GM21367 (cell line): ENCODE measurements at regions not wholly inside any gene's neighbourhood (a gene's known extent, or its start where the extent isn't known, plus 50 kb on each side); places are given as distances from the start of the nearest gene placed in this dataset.

Source experiments
- ATAC-seq: cut with Tn5 transposase; IDR thresholded peaks from one replicate; pipeline ENCODE4 v1.9.1; 2021; ENCODE audit not compliant: unreplicated experiment

DNA sequence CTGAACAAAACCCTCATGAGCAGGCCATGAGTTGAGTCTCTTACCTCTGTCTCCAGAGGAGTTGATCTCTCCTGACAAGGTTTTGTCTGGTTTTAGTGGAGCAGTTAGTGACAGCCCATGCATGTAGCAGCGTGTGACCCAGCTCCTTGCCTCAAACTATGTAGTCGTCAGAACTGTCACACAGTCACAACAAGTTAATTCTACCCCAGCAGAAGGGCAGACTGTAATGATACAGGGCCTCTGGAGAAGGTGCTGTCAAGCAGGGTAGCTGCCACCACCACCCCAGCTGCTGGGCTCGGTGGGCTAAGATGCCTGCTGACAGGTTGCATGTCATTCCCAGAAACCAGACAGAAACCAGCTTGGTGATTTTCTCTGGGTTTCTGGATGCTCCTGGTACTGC lies 194.5 kb downstream of the PSAT1 start:
- no peak for ATAC-seq

DNA sequence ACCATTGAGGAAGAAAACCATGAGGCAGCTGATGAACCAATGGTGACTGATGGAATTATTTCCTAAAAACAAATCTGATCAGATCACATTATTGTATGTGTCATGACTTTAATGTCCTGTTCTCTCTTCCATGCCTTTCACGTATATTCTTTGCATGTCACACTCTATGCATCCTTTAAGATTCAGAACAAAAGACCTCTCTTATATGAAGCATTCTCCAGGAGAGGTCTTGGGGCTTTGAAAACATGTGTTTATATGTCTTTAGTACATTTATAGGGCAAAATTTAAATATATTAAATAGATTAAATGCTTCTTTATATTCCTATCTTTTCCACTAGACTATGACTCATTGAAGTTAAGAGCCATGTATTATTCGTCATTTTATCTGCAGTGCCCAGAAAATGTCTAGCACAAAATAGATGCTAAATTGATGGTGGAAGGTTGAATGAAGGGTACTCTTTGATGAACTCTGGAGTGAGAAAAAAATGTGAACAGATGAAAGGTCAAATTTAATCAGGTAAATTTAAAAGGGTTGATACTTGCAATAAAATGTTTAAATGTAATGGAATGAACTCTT lies 196.3 kb downstream of the PSAT1 start:
- no peak for ATAC-seq

DNA sequence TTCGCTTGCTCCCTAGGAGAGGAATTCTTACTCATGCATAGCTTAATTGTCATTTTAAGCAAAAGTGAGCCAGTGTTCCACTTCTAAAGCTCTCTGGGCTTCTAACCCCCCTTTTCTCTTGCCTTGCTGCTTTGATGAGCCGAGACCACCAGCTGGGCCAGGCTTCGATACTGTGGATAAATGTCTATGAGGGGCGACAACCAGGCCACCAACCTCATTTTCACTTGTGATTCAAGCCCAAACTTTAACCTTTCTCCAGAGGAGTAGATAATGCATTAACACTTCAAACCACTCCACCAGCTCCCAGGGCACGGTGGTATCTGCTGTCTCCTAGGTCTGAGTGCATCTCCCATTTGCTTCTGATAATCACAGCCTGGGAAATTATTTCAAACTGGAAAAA lies 205.6 kb downstream of the PSAT1 start:
- no peak for ATAC-seq

DNA sequence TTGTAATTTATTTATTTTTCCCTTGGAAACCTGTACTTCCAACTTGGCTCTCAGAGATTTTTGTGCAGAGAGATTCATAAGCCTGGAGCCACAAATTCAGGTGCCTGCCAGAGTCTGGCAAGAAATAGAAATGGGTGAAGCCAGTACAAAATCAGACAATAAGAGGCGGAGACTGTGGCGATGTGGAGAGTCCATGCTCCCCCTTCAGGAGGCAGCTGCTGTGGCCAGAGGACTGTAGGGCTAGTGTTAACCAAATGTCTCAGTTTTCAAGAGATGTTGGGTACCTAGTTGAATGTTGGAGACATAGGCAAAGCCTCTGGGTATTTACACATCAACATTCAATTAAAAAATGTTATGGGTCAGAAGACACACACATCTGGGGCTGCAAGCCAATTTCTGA lies 208.6 kb downstream of the PSAT1 start:
- no peak for ATAC-seq

GRCh38 chr9:78507037-78507436 lies 210.1 kb downstream of the PSAT1 start:
- ATAC-seq = no peak

DNA sequence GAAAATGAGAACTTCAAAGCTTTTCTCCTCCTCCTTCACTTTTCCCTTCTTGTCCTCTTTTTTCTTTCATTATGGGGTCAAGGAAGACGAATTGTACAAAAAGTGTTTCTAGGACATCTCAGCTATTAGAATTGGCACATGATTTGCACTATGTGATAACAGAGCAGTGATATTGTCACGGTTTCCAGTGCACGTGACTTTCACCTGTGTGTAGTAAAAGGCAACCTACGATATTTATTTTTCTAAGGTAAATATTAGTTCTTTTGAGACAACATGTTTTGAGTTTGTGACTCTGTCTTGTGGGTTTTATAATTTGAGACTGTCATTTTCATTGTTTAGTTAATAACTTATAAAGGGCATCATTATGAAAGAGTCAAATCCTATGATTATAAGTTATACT lies 213.1 kb downstream of the PSAT1 start:
- ATAC-seq = no peak

DNA sequence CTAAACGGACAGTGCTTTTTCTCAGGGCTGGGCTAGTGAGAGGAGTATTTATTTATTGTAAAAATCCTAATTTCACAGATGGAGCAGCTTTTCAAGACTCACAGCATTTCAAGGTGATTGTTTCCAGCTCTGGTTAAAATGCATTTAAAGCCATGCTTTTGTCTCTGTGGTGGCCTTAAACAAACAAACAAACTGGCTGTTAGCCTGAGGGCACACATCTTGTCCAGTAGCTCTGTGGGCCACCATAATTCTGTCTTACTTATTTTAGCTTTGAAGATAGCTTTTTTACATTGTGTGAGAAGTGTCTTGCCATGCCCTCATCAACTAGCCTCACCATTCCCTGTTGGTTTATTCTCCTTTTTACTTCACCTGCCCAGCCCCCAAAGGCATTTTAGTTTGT lies 218.2 kb downstream of the PSAT1 start:
- no peak for ATAC-seq

DNA sequence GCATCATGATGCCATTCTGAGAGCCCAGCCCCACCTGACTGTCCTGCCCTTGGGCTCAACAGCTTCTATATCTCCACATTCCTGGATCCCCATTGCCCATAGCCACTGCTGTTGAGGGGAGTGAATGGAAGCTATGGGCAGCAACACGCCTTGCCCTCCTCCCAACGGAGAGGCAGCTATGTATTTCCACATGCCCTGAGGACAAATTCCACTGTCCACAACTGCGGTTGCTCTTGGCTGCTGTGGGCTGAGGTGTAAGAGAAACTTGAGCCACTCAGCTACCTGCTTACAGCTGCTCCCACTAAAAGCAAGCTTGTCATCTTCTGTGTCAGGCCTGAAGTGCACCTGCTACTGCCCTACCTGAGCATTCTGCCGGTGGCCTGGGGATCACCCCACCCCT lies 222.9 kb downstream of the PSAT1 start:
- ATAC-seq = no peak

DNA sequence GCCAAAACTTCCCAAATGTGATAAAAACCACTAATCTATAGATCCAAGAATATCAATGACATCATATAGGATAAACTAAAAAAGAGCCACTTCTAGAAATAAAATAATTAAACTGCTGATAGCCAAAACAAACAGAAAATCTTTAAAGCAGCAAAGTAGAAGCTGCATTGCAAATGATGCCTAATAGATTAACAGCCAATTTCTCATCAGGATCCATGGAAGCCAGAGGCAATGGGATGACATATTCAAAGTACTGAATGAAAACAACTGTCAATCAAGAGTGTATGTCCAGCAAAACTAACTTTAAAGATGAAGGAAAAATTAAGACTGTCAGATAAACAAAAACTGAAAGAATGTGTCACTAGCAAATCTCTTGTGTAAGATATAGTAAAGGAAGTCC lies 224.8 kb downstream of the PSAT1 start:
- ATAC-seq = no peak

DNA sequence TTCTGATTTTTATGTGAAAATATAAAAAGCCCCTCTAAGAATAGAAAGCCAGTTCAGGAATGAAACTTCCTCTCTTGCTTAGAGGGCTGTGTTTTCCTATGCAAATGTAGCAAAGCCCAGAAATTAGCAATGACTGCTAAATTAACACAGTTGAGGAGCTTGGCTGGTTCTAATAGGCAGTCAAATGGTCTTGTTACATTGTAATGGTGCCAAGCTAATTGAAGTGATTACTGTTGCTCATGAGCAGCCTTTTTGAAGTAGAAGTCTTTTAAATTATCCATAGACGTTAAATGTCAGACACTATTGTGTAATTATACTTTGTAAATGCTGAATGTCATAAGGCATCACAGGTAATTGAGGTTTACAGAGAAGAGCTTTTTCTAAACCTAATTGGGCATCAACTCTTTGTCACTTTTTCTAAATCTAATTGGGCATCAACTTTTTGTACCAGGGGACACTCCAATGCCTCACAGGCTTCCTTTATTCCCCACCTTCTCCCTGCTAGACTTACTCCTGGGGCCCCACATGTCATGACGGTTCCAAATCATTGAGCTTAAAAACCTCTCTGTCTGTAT lies 229.1 kb downstream of the PSAT1 start:
- ATAC-seq = no peak

DNA sequence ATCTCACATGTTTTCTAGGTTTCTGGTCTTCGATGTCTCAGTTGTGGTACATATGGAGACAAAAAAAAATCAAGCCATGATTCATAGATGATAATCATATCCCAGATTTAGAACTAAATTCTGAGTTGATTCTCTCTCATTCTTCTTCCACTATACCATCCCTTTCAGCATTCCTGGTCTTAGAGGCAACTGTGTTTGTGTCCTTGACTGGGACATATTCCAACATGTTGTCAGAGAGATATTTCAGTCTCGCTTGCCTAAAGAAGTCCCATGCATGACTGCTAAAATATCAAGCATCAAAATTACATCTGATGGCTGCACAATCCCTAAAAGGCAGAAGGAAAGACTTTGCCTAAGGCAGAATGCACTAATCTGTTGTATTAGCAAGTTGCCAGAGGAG lies 236.6 kb downstream of the PSAT1 start:
- ATAC-seq = no peak

GRCh38 chr9:78539188-78539587 lies 242.3 kb downstream of the PSAT1 start:
- ATAC-seq = no peak

GRCh38 chr9:78539904-78540303 lies 243.0 kb downstream of the PSAT1 start:
- ATAC-seq = no peak

DNA sequence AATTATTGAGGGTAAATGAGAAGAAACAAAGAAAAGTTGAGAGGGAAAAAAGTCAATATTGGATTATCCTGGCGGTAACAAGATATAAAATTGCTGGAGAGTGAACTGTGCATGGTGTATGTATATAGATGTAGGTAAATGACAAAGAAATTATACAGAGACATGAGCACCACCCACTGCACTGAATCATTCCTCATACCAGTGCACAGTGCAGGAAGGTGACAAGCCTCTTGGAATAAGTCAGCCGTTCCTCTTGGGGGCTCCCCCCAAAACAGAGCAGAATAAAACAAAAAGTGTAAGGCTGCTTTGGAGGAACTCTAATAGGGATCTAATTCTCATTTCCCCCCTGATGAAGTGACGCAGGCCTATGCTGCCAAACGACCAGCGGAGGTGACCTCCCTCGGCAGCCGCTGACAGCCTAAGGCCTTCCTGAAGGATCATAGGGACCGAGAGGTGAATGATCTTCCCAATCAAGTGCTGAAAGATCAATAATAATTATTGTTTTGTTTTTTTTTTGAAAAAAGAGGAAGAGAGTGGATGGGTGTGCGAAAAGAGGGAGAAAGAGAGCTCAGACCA lies 245.0 kb downstream of the PSAT1 start:
- ATAC-seq = no peak

DNA sequence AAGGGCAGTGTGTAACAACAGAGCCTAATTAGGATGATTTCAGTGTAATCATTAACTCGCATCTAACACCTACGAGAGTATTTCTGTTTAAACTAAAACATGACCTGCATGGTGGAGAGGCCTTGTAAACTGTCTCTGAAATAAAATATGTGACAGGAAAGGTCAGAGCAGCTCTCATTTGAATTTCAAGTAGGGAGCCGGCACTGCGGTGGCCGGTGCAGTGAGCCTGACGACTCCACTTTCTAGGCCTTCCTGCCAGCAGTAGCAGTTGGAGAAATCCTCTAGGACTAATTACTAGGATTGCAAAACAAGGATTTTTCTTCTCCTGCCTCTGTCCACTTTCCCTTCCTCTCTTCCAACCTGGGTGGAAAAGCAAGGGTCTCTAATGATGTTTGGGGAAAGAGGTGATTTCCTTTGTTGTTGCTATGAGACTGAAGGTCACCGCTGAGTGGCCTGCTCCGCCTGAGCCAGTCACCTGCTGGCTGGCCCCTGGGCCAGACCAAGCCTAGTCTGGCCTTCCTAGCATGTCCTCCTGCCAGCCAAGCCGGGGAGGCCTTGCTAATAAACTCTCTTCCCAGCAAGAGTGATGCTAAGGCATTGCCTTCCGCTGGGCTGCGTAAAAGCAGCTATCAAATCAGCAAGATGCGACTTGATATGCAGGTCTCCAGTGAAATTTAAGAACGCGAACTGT lies 245.7 kb downstream of the PSAT1 start:
- no peak for ATAC-seq

GRCh38 chr9:78543353-78543752 lies 246.4 kb downstream of the PSAT1 start:
- ATAC-seq = no peak

DNA sequence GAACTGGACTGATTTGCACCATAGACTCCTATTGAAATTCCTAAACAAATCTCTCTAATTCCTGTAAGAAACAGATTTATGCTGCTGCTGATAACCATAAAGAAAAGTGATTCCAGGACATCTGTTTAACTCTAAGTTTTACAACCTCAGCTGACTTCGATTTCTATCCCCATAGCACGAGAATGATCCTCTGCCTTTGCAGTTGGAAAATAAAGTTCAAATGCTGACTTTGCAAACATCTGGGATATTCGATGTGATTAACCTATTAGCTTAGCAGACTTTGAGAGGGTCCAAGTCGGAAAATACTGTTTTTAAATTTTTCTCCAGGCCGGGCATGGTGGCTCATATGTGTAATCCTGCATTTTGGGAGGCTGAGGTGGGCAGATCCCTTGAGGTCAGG lies 247.3 kb downstream of the PSAT1 start:
- no peak for ATAC-seq

DNA sequence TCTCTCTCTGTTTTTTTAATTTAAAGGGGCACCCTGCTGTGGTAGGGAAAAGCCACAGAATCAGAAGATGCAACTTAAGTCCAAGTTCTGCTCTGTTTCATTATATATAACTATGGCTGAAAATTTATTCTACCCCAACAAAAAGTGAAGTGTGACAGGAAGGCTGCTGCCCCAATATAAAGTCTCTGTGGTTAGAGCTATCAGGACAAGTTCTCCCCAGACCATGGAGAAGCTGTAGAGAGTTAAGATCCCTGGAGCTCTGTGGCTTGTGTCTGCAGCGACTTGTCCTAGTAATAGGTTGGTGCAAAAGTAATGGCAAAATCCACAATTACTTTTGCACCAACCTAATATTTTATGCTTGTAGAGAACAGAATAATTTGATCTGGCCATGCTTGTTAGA lies 250.9 kb downstream of the PSAT1 start:
- ATAC-seq = no peak

GRCh38 chr9:78548670-78549069 lies 251.7 kb downstream of the PSAT1 start:
- no peak for ATAC-seq

DNA sequence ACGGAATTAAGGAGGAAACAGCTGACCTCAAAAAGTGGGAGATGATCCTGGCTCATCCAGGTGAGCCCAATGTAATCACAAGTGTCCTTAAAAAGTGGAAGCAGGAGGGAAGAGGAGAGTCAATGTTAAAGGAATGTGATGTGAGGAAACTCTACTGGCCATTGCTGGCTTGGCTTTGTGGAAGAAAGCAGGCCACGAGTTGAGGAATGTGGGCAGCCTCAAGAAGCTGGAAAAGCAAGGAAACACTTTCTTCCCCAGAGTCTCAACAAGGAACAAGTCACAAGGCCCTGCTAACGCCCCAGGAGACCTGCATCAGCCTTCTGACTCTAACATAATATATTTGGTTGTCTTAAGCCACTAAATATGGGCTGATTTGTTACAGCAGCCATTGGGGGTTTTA lies 252.8 kb downstream of the PSAT1 start:
- no peak for ATAC-seq

DNA sequence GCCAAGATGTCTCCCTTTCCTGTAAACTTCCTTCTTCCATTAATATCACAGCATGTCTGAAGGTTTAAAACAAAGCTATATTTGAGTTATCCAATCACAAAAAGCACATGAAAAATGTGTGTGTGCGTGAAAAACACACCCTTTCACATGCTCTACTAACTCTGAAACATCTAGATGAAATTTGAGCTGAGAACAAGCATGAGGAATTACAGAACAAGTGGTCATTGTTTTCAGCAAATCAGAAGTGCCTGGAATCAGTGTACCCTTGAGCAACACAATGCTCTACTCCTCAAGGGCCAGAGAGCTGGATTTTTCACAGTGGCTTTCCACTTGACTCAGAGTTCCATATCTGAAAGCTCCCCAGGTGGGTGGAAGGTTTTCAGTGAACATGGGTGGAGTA lies 255.9 kb downstream of the PSAT1 start:
- no peak for ATAC-seq

- no peak for ATAC-seq
Measured at GRCh38 chr9:78557540-78557939, 260.6 kb downstream of the PSAT1 start.
